Panc1 (cell line): ENCODE measurements at regions not wholly inside any gene's neighbourhood (a gene's known extent, or its start where the extent isn't known, plus 50 kb on each side); places are given as distances from the start of the nearest gene placed in this dataset.

ENCODE experiments used
- CTCF ChIP-seq: fragments of 450-650 bp; IDR thresholded peaks from 2 replicates; pipeline ENCODE4 v1.5.1; 2017; ENCODE audit warnings: mild to moderate bottlenecking
- REST ChIP-seq, 2 experiments: IDR thresholded peaks; 2 replicates each; pipeline ENCODE4 v1.6.1; 2011 to 2012; ENCODE audit warnings: low read depth in 2 of 2, control low read depth in 1 of 2, low read length in 1 of 2, mild to moderate bottlenecking in 1 of 2, moderate library complexity in 1 of 2; ENCODE audit not compliant: insufficient read depth in 1 of 2
- TCF7L2 ChIP-seq: IDR thresholded peaks from 2 replicates; pipeline ENCODE4 v1.6.1; 2011; ENCODE audit warnings: mild to moderate bottlenecking, low read depth, low read length, inconsistent platforms

GRCh38 chr9:38489057-38489456, 64.8 kb upstream of the IGFBPL1 start:
- no peak for TF ChIP-seq CTCF
- TF ChIP-seq TCF7L2, result no peak
- no peak for TF ChIP-seq REST (IDR thresholded peaks at IDR 0.05; ENCODE audit: insufficient read depth in 1 of 2, low read depth in 2 of 2, low read length in 1 of 2)
